WTC11 (cell line): ENCODE measurements at regions not wholly inside any gene's neighbourhood (a gene's known extent, or its start where the extent isn't known, plus 50 kb on each side); places are given as distances from the start of the nearest gene placed in this dataset.

Experiments used
- ATAC-seq: fragments of 200-7000 bp; cut with Tn5 transposase; 2 replicates; pipeline ENCODE4 v1.10.0; 2021; ENCODE audit warnings: mild to moderate bottlenecking, moderate library complexity
- CTCF ChIA-PET: fragments of 300-600 bp; sonication (Branson Sonifier 250); formaldehyde crosslinking; loops from one replicate; lab custom pipeline; 2021; ENCODE audit warnings: antibody characterized with exemption; lab: Charles Lee
- POLR2A ChIA-PET: fragments of 350-600 bp; sonication (Branson Sonifier 250); formaldehyde crosslinking; loops from one replicate; lab custom pipeline; 2021; ENCODE audit warnings: antibody characterized with exemption; lab: Charles Lee
- DNase-seq: peaks from one replicate; pipeline ENCODE4 v3.0.0; 2021; ENCODE audit warnings: low spot score
- H3K27ac Mint-ChIP-seq: 2 replicates; pipeline ENCODE4 v1.8.0; 2021; ENCODE audit warnings: mixed read lengths
- H3K27me3 Mint-ChIP-seq: 2 replicates; pipeline ENCODE4 v1.8.0; 2021; ENCODE audit warnings: low read depth, mild to moderate bottlenecking, moderate library complexity, mixed read lengths
- H3K36me3 Mint-ChIP-seq: 2 replicates; pipeline ENCODE4 v1.8.0; 2021; ENCODE audit warnings: mixed read lengths
- H3K4me1 Mint-ChIP-seq: 2 replicates; pipeline ENCODE4 v1.8.0; 2022; ENCODE audit warnings: mixed read lengths
- H3K4me3 Mint-ChIP-seq: 2 replicates; pipeline ENCODE4 v1.8.0; 2021; ENCODE audit warnings: mild to moderate bottlenecking, moderate library complexity, mixed read lengths
- H3K9me3 Mint-ChIP-seq: 2 replicates; pipeline ENCODE4 v1.8.0; 2021; ENCODE audit warnings: mixed read lengths
- ATF1 ChIP-seq: sonication (generic); formaldehyde crosslinking; IDR thresholded peaks from 2 replicates; pipeline ENCODE4 v1.8.1; 2023; ENCODE audit warnings: mild to moderate bottlenecking, moderate library complexity, missing genetic modification reagents
- ATF3 ChIP-seq: sonication (generic); formaldehyde crosslinking; conservative IDR thresholded peaks from 2 replicates; pipeline ENCODE4 v1.8.1; 2022; ENCODE audit warnings: mild to moderate bottlenecking, missing genetic modification reagents
- E2F4 ChIP-seq: sonication (generic); formaldehyde crosslinking; IDR thresholded peaks from 2 replicates; pipeline ENCODE4 v1.8.1; 2022; ENCODE audit warnings: low read depth, mild to moderate bottlenecking, moderate library complexity, missing genetic modification reagents, borderline replicate concordance
- ELF4 ChIP-seq: sonication (generic); formaldehyde crosslinking; IDR thresholded peaks from 2 replicates; pipeline ENCODE4 v1.8.1; 2022; ENCODE audit warnings: low read depth, mild to moderate bottlenecking, moderate library complexity, missing genetic modification reagents
- EMX1 ChIP-seq: fragments of 250-450 bp; sonication (Bioruptor Pico); IDR thresholded peaks from 2 replicates; pipeline ENCODE4 v1.8.0; 2021; ENCODE audit warnings: mild to moderate bottlenecking
- FOXP1 ChIP-seq: sonication (generic); formaldehyde crosslinking; IDR thresholded peaks from 2 replicates; pipeline ENCODE4 v1.8.0; 2022; ENCODE audit warnings: missing genetic modification reagents, mild to moderate bottlenecking, moderate library complexity, borderline replicate concordance
- HMGA2 ChIP-seq: fragments of 250-450 bp; sonication (Bioruptor Pico); IDR thresholded peaks from 2 replicates; pipeline ENCODE4 v1.4.0; 2021; ENCODE audit warnings: mild to moderate bottlenecking, moderate library complexity
- NR3C1 ChIP-seq: sonication (generic); formaldehyde crosslinking; conservative IDR thresholded peaks from 2 replicates; pipeline ENCODE4 v1.8.1; 2023; ENCODE audit warnings: low read depth, mild to moderate bottlenecking, missing genetic modification reagents
- OVOL2 ChIP-seq: fragments of 250-450 bp; sonication (Bioruptor Pico); IDR thresholded peaks from 2 replicates; pipeline ENCODE4 v1.9.0; 2021; ENCODE audit warnings: mild to moderate bottlenecking, borderline replicate concordance
- RELA ChIP-seq: sonication (generic); formaldehyde crosslinking; IDR thresholded peaks from 2 replicates; pipeline ENCODE4 v1.8.1; 2022; ENCODE audit warnings: missing genetic modification reagents, mild to moderate bottlenecking, borderline replicate concordance
- RORB ChIP-seq: fragments of 250-450 bp; sonication (Bioruptor Pico); IDR thresholded peaks from 2 replicates; pipeline ENCODE4 v1.9.0; 2021; ENCODE audit warnings: mild to moderate bottlenecking
- SMAD4 ChIP-seq: sonication (generic); formaldehyde crosslinking; IDR thresholded peaks from 2 replicates; pipeline ENCODE4 v1.8.0; 2022; ENCODE audit warnings: mild to moderate bottlenecking, missing genetic modification reagents
- TEAD4 ChIP-seq: sonication (generic); formaldehyde crosslinking; IDR thresholded peaks from 2 replicates; pipeline ENCODE4 v1.8.0; 2022; ENCODE audit warnings: mild to moderate bottlenecking, missing genetic modification reagents
- ZNF138 ChIP-seq: sonication (generic); formaldehyde crosslinking; conservative IDR thresholded peaks from 2 replicates; pipeline ENCODE4 v1.8.1; 2022; ENCODE audit warnings: mild to moderate bottlenecking, moderate library complexity, missing genetic modification reagents
- ZNF396 ChIP-seq: fragments of 250-450 bp; sonication (Bioruptor Pico); IDR thresholded peaks from 2 replicates; pipeline ENCODE4 v1.8.0; 2021; ENCODE audit warnings: mild to moderate bottlenecking, moderate library complexity, borderline replicate concordance
- TF ChIP-seq, protein P1 (sequence below): sonication (generic); formaldehyde crosslinking; conservative IDR thresholded peaks from 2 replicates; pipeline ENCODE4 v1.8.1; 2023; ENCODE audit warnings: mild to moderate bottlenecking, low read depth, missing genetic modification reagents, moderate library complexity
- TF ChIP-seq, protein P2 (sequence below): fragments of 250-450 bp; sonication (Bioruptor Pico); IDR thresholded peaks from 2 replicates; pipeline ENCODE4 v1.8.0; 2021; ENCODE audit warnings: mild to moderate bottlenecking

- TF ChIP-seq ELF4 (no peak), OVOL2 (CRISPR knock-in tag) (no peak), ATF1 (CRISPR knock-in tag) (no peak), HMGA2 (CRISPR knock-in tag) (no peak)
Observed at GRCh38 chr5:38672059-38672788, 115.8 kb upstream of the LIFR start (continued).

DNA sequence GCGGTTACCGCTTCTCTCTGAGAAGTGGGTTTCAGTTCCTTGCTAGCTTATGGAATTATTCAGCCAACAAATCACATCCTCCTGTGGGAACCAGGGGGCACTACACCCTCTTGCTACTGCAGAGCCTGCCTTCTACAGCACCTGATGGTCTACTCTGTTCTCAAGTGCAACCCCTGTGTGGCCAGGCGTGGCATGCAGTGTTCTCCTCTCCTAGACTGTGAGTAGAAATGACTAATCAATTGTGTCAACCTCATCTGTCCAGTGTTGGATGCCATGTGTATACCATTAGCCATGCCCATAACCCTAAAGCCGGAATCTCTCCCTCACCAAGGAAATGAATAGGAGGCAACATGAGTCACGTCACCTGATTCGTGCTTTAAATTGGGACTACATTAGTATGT is 117.2 kb upstream of the LIFR start:
- ATAC-seq (peak; percentile 95), DNase-seq (peak; percentile 26)
- H3K4me3 Mint-ChIP-seq, result no peak overlapping the region
- no peaks in the 10 kb centered on the region for H3K36me3 Mint-ChIP-seq
- H3K27ac Mint-ChIP-seq, result no peak overlapping the region
- no peaks in the 10 kb centered on the region for H3K9me3 Mint-ChIP-seq
- ChIA-PET CTCF (interaction anchor here (0.5 to 3.2 kb wide), 13 partner anchors 9 to 253 kb away, joined by 3 to 20 read pairs (median 4); no protein-coding TSS in a partner anchor), POLR2A (no interaction called here)
- H3K27me3 Mint-ChIP-seq, result no peaks in the 10 kb centered on the region
- TF ChIP-seq NR3C1 (CRISPR knock-in tag) (no peak), TEAD4 (no peak), ZNF138 (no peak), E2F4 (CRISPR knock-in tag) (no peak), RELA (CRISPR knock-in tag) (no peak)
- no peaks in the 10 kb centered on the region for H3K4me1 Mint-ChIP-seq

GRCh38 chr5:38675443-38675842 is 119.0 kb upstream of the LIFR start:
- ATAC-seq, result no peak
- no peaks in the 10 kb centered on the region for H3K9me3 Mint-ChIP-seq
- no peak overlapping the region for H3K4me3 Mint-ChIP-seq
- CTCF ChIA-PET, result interaction anchor here (0.7 to 3.2 kb wide), 2 partner anchors 233 to 234 kb away, joined by 3 to 20 read pairs; no protein-coding TSS in a partner anchor
- no peak for DNase-seq
- no peaks in the 10 kb centered on the region for H3K27me3 Mint-ChIP-seq
- TF ChIP-seq, protein P1, sequence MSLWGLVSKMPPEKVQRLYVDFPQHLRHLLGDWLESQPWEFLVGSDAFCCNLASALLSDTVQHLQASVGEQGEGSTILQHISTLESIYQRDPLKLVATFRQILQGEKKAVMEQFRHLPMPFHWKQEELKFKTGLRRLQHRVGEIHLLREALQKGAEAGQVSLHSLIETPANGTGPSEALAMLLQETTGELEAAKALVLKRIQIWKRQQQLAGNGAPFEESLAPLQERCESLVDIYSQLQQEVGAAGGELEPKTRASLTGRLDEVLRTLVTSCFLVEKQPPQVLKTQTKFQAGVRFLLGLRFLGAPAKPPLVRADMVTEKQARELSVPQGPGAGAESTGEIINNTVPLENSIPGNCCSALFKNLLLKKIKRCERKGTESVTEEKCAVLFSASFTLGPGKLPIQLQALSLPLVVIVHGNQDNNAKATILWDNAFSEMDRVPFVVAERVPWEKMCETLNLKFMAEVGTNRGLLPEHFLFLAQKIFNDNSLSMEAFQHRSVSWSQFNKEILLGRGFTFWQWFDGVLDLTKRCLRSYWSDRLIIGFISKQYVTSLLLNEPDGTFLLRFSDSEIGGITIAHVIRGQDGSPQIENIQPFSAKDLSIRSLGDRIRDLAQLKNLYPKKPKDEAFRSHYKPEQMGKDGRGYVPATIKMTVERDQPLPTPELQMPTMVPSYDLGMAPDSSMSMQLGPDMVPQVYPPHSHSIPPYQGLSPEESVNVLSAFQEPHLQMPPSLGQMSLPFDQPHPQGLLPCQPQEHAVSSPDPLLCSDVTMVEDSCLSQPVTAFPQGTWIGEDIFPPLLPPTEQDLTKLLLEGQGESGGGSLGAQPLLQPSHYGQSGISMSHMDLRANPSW (CRISPR knock-in tag), result no peak
- TF ChIP-seq, protein P2, sequence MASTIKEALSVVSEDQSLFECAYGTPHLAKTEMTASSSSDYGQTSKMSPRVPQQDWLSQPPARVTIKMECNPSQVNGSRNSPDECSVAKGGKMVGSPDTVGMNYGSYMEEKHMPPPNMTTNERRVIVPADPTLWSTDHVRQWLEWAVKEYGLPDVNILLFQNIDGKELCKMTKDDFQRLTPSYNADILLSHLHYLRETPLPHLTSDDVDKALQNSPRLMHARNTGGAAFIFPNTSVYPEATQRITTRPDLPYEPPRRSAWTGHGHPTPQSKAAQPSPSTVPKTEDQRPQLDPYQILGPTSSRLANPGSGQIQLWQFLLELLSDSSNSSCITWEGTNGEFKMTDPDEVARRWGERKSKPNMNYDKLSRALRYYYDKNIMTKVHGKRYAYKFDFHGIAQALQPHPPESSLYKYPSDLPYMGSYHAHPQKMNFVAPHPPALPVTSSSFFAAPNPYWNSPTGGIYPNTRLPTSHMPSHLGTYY (CRISPR knock-in tag), result no peak
- no peak for TF ChIP-seq SMAD4
- H3K36me3 Mint-ChIP-seq, result no peaks in the 10 kb centered on the region
- POLR2A ChIA-PET, result no interaction called here
- no peaks in the 10 kb centered on the region for H3K4me1 Mint-ChIP-seq
- H3K27ac Mint-ChIP-seq, result no peak overlapping the region

- CTCF ChIA-PET, result interaction anchor here (1.2 to 1.3 kb wide), 2 partner anchors 132 to 236 kb away, joined by 3 to 4 read pairs; no protein-coding TSS in a partner anchor
- POLR2A ChIA-PET, result no interaction called here
Observed at GRCh38 chr5:38677636-38678035, 121.2 kb upstream of the LIFR start.

More at GRCh38 chr5:38677636-38678035, 121.2 kb upstream of the LIFR start:
- ATAC-seq (no peak), DNase-seq (no peak)
- no peak overlapping the region for H3K4me3 Mint-ChIP-seq
- no peaks in the 10 kb centered on the region for H3K27me3 Mint-ChIP-seq
- H3K27ac Mint-ChIP-seq, result no peak overlapping the region
- no peaks in the 10 kb centered on the region for H3K9me3 Mint-ChIP-seq
- TF ChIP-seq FOXP1 (CRISPR knock-in tag) (no peak), ZNF396 (CRISPR knock-in tag) (no peak), ATF3 (CRISPR knock-in tag) (no peak), RORB (CRISPR knock-in tag) (no peak), EMX1 (CRISPR knock-in tag) (no peak)
- no peaks in the 10 kb centered on the region for H3K4me1 Mint-ChIP-seq
- no peaks in the 10 kb centered on the region for H3K36me3 Mint-ChIP-seq
